OCI-LY7 (cell line): ENCODE measurements at regions not wholly inside any gene's neighbourhood (a gene's known extent, or its start where the extent isn't known, plus 50 kb on each side); places are given as distances from the start of the nearest gene placed in this dataset.

ENCODE experiments used
- EZH2phosphoT487 ChIP-seq: fragments of 200-600 bp; sonication (generic); IDR thresholded peaks from 2 replicates; pipeline ENCODE4 v1.6.1; 2018; ENCODE audit warnings: low read depth, borderline replicate concordance, mild to moderate bottlenecking, mixed run types, antibody characterized with exemption, low read length, moderate library complexity, mixed read lengths
- TF ChIP-seq, protein P1 (sequence below): fragments of 200-600 bp; sonication (generic); conservative IDR thresholded peaks from 2 replicates; pipeline ENCODE4 v1.5.1; 2014; ENCODE audit warnings: mild to moderate bottlenecking, antibody characterized with exemption, low read length, moderate library complexity, mixed read lengths

DNA sequence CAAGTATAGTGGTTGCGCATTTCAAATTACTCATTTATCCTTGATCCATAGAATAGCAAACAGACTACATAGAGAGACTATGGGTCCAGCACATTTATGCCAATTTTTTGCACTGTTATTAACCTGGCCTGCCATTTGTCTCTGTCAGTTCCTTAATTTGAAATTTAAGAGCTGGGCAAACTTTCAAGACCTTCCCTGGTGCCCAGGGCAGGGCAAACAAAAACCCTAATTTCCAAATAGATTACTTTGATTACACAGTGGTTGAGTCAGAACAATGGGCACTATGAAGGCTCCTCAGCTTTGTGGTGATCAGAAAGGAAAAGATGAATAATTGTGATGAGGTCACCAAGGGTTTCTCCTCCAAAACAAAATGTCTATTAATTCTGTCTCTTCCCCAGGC, 80.6 kb downstream of the TNFSF18 start:
- TF ChIP-seq, protein P1, sequence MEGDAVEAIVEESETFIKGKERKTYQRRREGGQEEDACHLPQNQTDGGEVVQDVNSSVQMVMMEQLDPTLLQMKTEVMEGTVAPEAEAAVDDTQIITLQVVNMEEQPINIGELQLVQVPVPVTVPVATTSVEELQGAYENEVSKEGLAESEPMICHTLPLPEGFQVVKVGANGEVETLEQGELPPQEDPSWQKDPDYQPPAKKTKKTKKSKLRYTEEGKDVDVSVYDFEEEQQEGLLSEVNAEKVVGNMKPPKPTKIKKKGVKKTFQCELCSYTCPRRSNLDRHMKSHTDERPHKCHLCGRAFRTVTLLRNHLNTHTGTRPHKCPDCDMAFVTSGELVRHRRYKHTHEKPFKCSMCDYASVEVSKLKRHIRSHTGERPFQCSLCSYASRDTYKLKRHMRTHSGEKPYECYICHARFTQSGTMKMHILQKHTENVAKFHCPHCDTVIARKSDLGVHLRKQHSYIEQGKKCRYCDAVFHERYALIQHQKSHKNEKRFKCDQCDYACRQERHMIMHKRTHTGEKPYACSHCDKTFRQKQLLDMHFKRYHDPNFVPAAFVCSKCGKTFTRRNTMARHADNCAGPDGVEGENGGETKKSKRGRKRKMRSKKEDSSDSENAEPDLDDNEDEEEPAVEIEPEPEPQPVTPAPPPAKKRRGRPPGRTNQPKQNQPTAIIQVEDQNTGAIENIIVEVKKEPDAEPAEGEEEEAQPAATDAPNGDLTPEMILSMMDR: no peak
- no peak for TF ChIP-seq EZH2phosphoT487
